GM23338 (cell line): ENCODE measurements at regions not wholly inside any gene's neighbourhood (a gene's known extent, or its start where the extent isn't known, plus 50 kb on each side); places are given as distances from the start of the nearest gene placed in this dataset.

ENCODE experiments used
- CREB1 ChIP-seq: fragments of 250-450 bp; sonication (Bioruptor Pico); IDR thresholded peaks from 2 replicates; pipeline ENCODE4 v1.5.0; 2020; ENCODE audit warnings: low read depth, mild to moderate bottlenecking, moderate library complexity
- CTCF ChIP-seq, 2 experiments: fragments of 200-600 bp in 1 of 2; sonication (generic) in 1 of 2; conservative IDR thresholded peaks; 2 replicates each; pipeline versions ENCODE4 v1.5.1 to v1.6.1; 2016 to 2017; ENCODE audit warnings: antibody characterized with exemption in 2 of 2, low read depth in 2 of 2, mild to moderate bottlenecking in 2 of 2, moderate library complexity in 1 of 2
- ETS1 ChIP-seq: IDR thresholded peaks from 2 replicates; pipeline ENCODE4 v1.6.1; 2016; ENCODE audit warnings: antibody characterized with exemption
- EZH2 ChIP-seq: fragments of 200-600 bp; sonication (generic); IDR thresholded peaks from one replicate; pipeline ENCODE4 v1.8.0; 2017; ENCODE audit warnings: antibody characterized with exemption, mild to moderate bottlenecking, low read depth; ENCODE audit not compliant: unreplicated experiment
- EZH2phosphoT487 ChIP-seq: fragments of 200-600 bp; sonication (generic); IDR thresholded peaks from one replicate; pipeline ENCODE4 v1.8.1; 2018; ENCODE audit warnings: antibody characterized with exemption; ENCODE audit not compliant: unreplicated experiment
- JUNB ChIP-seq: IDR thresholded peaks from one replicate; pipeline ENCODE4 v1.6.1; 2016; ENCODE audit warnings: antibody characterized with exemption; ENCODE audit not compliant: unreplicated experiment
- POLR2AphosphoS5 ChIP-seq: IDR thresholded peaks from 2 replicates; pipeline ENCODE4 v1.6.1; 2016; ENCODE audit warnings: antibody characterized with exemption, low read depth
- REST ChIP-seq: IDR thresholded peaks from one replicate; pipeline ENCODE4 v1.6.1; 2018; ENCODE audit warnings: antibody characterized with exemption; ENCODE audit not compliant: unreplicated experiment
- STAT1 ChIP-seq: IDR thresholded peaks from one replicate; pipeline ENCODE4 v1.6.1; 2016; ENCODE audit warnings: antibody characterized with exemption; ENCODE audit not compliant: unreplicated experiment
- ZNF114 ChIP-seq: fragments of 250-450 bp; sonication (Bioruptor Pico); IDR thresholded peaks from 2 replicates; pipeline ENCODE4 v1.5.0; 2020; ENCODE audit warnings: mild to moderate bottlenecking, moderate library complexity

- TF ChIP-seq CTCF (conservative IDR thresholded peaks at IDR 0.05; ENCODE audit: low read depth in 2 of 2) (no peak), EZH2phosphoT487 (no peak), POLR2AphosphoS5 (no peak), EZH2 (no peak), REST (no peak), ETS1 (no peak), CREB1 (no peak), JUNB (no peak), ZNF114 (CRISPR knock-in tag) (no peak), STAT1 (no peak)
Measured at GRCh38 chr2:118689456-118689855, 158.0 kb downstream of the EN1 start.
